ENCODE measurements at regions not wholly inside any gene's neighbourhood (a gene's known extent, or its start where the extent isn't known, plus 50 kb on each side); places are given as distances from the start of the nearest gene placed in this dataset.
"Not testable (repeated sequence)": the region's sequence is repeated elsewhere in the genome, so short reads cannot be mapped to it uniquely, and the experiment has no call there.

- no peak for DNase-seq (ENCODE audit: low read depth)
Measured at GRCh38 chr18:1133541-1133940, 228.9 kb downstream of the ADCYAP1 start.

GRCh38 chr18:1147730-1148129 is 243.1 kb downstream of the ADCYAP1 start:
- DNase-seq (ENCODE audit: low read depth): no peak

GRCh38 chr18:1149709-1150108 is 245.0 kb downstream of the ADCYAP1 start:
- no peak for DNase-seq (ENCODE audit: low read depth)

- no peak for DNase-seq (ENCODE audit: low read depth)
Measured at GRCh38 chr18:1150344-1150743, 245.7 kb downstream of the ADCYAP1 start.

GRCh38 chr18:1152958-1153357 is 248.3 kb downstream of the ADCYAP1 start:
- not testable (repeated sequence) for DNase-seq (ENCODE audit: low read depth)

- no peak for DNase-seq (ENCODE audit: low read depth)
Measured at GRCh38 chr18:1173593-1173992, 268.9 kb downstream of the ADCYAP1 start.

- no peak for DNase-seq (ENCODE audit: low read depth)
Measured at GRCh38 chr18:1177232-1177631, 272.6 kb downstream of the ADCYAP1 start.

GRCh38 chr18:1191341-1191740 is 286.7 kb downstream of the ADCYAP1 start:
- no peak for DNase-seq (ENCODE audit: low read depth)

- DNase-seq (ENCODE audit: low read depth): no peak
Measured at GRCh38 chr18:1213126-1213525, 308.5 kb downstream of the ADCYAP1 start.

- DNase-seq (ENCODE audit: low read depth): no peak
Measured at GRCh38 chr18:1222880-1223279, 318.2 kb downstream of the ADCYAP1 start.

- no peak for DNase-seq (ENCODE audit: low read depth)
Measured at GRCh38 chr18:1227025-1227424, 322.4 kb downstream of the ADCYAP1 start.

- DNase-seq (ENCODE audit: low read depth): no peak
Measured at GRCh38 chr18:1229634-1230033, 325.0 kb downstream of the ADCYAP1 start.

- DNase-seq (ENCODE audit: low read depth): no peak
Measured at GRCh38 chr18:1232867-1233266, 328.2 kb downstream of the ADCYAP1 start.

GRCh38 chr18:1240701-1241100 is 336.0 kb downstream of the ADCYAP1 start:
- no peak for DNase-seq (ENCODE audit: low read depth)

GRCh38 chr18:1244397-1245122 is 339.9 kb downstream of the ADCYAP1 start:
- DNase-seq (ENCODE audit: low read depth): no peak

GRCh38 chr18:1246827-1247226 is 342.2 kb downstream of the ADCYAP1 start:
- DNase-seq (ENCODE audit: low read depth): no peak

GRCh38 chr18:1252534-1252933 is 347.9 kb downstream of the ADCYAP1 start:
- DNase-seq (ENCODE audit: low read depth): no peak

GRCh38 chr18:1252936-1253335 is 348.3 kb downstream of the ADCYAP1 start:
- DNase-seq (ENCODE audit: low read depth): no peak

- no peak for DNase-seq (ENCODE audit: low read depth)
Measured at GRCh38 chr18:1253827-1254226, 349.2 kb downstream of the ADCYAP1 start.

- no peak for DNase-seq (ENCODE audit: low read depth)
Measured at GRCh38 chr18:1261054-1261453, 356.4 kb downstream of the ADCYAP1 start.

GRCh38 chr18:1267021-1267420 is 362.4 kb downstream of the ADCYAP1 start:
- DNase-seq (ENCODE audit: low read depth): no peak

- no peak for DNase-seq (ENCODE audit: low read depth)
Measured at GRCh38 chr18:1270081-1270480, 365.4 kb downstream of the ADCYAP1 start.

GRCh38 chr18:1273469-1273868 is 368.8 kb downstream of the ADCYAP1 start:
- no peak for DNase-seq (ENCODE audit: low read depth)

GRCh38 chr18:1292167-1292566 is 387.5 kb downstream of the ADCYAP1 start:
- no peak for DNase-seq (ENCODE audit: low read depth)

All from iris pigment epithelial cell (primary cell).